Non-pigmented ciliary epithelial cell (primary cell): ENCODE measurements at regions not wholly inside any gene's neighbourhood (a gene's known extent, or its start where the extent isn't known, plus 50 kb on each side); places are given as distances from the start of the nearest gene placed in this dataset.
A peak's percentile ranks its signal among the peaks of the same experiment; 100 is the strongest.
"Not testable (repeated sequence)": the region's sequence is repeated elsewhere in the genome, so short reads cannot be mapped to it uniquely, and the experiment has no call there.

Experiments used
- DNase-seq: peaks from one replicate; pipeline ENCODE4 v3.0.0-alpha.2; 2010; ENCODE audit warnings: low read depth

- DNase-seq, result no peak
These were observed 408.8 kb downstream of the NUP35 start for GRCh38 chr2:183533021-183533420.

DNA sequence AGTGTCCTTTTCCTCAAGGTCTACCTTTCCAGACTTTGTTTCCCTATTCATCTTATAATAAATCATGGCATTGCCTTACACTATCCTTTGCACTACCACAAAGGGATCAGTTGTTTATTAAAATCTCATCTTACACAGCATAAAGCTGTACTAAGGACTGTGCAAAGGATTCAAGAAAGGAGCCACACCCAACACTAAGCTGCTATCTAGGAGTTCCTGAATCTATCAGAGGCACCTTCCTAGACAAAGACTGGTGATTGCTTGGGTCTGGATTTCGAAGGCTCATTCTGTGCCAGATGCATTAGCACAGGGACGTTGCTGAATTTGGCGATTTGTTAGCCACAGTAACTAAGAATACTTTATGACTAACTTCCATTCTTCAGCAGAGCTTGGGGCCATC is 412.0 kb downstream of the NUP35 start:
- no peak for DNase-seq

- no peak for DNase-seq
These were observed 412.5 kb downstream of the NUP35 start for GRCh38 chr2:183536714-183537113.

GRCh38 chr2:183541766-183542165 is 417.5 kb downstream of the NUP35 start:
- peak; percentile 26 for DNase-seq

DNA sequence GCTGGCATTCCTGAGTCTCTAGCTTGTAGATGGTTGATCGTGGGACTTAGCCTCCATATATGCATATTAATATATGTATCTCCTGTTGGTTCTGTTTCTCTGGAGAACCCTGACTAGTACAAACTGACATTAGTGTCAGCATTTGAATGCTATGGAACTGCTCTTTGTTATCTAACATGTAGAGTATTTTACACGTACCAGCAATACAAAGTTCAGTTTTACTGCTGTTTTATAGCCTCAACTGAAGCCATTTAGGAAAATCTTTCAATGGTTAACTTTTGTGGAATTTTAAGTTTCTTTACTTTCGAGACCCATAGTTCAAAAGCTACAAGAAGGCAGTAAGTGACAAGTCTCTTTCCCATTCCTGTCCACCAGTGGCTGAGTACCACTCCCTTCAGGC is 418.4 kb downstream of the NUP35 start:
- no peak for DNase-seq

GRCh38 chr2:183543222-183543621 is 419.0 kb downstream of the NUP35 start:
- DNase-seq, result no peak

- DNase-seq, result no peak
These were observed 419.5 kb downstream of the NUP35 start for GRCh38 chr2:183543731-183544130.

DNA sequence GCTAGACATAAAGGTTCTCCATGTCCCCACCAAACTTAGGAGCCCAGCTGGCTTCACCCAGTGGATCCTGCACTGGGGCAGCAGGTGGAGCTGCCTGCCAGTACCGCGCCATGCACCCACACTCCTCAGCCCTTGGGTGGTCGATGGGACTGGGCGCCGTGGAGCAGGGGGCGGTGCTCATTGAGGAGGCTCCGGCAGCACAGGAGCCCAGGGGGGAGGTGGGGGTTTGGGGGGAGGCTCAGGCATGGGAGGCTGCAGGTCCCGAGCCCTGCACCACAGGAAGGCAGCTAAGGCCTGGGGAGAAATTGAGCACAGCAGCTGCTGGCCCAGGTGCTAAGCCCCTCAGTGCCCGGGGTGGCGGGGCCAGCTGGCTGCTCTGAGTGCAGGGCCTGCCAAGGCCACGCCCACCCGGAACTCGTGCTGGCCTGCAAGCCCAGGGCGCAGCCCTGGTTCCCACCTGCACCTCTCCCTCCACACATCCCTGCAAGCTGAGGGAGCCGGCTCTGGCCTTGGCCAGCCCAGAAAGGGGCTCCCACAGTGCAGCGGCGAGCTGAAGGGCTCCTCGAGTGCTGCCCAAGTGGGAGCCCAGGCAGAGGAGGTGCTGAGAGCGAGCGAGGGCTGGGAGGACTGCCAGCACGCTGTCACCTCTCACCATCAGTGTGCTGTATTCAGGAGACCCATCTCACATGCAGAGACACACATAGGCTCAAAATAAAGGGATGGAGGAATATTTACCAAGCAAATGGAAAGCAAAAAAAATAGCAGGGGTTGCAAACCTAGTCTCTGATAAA is 422.5 kb downstream of the NUP35 start:
- not testable (repeated sequence) for DNase-seq

GRCh38 chr2:183552716-183553115 is 428.5 kb downstream of the NUP35 start:
- DNase-seq, result no peak

DNA sequence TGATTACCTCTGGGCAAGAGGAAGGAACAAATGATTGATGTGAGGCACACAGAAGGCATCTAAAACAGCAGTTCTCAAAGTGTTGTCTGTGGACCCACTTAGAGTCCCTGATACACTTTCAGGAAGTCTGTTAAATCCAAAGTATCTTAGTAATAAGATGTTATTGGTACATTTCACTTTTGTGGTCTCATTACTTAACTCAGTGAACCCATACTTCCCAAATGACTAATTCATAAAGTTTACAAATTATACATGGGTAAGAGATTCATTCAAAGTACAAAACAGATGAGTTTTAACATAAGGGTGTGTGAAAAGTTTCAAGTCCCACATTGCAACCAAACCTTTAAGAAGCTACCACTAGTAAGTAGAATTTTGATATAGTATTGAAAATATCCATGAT is 440.5 kb downstream of the NUP35 start:
- DNase-seq, result no peak

GRCh38 chr2:183575481-183575880 is 451.2 kb downstream of the NUP35 start:
- no peak for DNase-seq

- DNase-seq, result no peak
These were observed 455.4 kb downstream of the NUP35 start for GRCh38 chr2:183579686-183580085.

GRCh38 chr2:183592271-183592670 is 468.0 kb downstream of the NUP35 start:
- DNase-seq, result no peak

DNA sequence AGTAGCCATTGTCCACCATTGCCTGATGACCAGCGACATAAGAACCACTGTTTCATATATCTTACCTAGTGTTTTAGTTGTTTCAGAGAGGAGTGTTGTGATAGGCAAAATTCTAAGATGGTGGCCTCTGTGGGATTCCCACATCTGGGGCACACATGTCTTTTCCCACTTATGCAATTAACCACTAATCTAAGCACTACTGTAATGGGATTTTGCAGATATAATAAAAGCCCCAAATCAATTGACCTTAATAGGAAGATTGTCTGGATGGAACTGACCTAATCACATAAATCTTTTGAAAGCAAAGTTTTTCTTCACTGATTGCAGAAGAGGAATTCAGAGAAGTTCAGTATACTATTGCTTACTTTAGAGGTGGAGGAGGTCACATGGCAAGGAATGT is 469.9 kb downstream of the NUP35 start:
- no peak for DNase-seq

- DNase-seq, result no peak
These were observed 473.6 kb downstream of the NUP35 start for GRCh38 chr2:183597841-183598240.

DNA sequence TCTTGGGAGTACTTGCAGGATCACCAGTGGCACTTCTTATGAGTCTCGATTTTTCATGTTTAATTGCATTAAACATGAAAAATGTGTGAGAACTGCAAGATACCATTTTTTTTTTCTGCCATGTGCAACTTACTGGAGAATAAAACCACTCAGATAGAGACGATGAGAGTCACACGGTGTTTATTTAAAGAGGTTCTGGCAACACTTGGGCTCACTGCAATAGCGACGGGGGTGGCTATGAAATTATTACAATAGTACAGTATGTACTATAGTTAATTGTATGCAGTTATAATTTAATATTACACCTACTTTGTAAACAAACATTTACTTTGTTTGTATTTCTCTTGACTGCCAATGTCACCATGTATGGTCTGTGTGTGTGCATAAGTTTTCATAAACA is 479.8 kb downstream of the NUP35 start:
- no peak for DNase-seq

DNA sequence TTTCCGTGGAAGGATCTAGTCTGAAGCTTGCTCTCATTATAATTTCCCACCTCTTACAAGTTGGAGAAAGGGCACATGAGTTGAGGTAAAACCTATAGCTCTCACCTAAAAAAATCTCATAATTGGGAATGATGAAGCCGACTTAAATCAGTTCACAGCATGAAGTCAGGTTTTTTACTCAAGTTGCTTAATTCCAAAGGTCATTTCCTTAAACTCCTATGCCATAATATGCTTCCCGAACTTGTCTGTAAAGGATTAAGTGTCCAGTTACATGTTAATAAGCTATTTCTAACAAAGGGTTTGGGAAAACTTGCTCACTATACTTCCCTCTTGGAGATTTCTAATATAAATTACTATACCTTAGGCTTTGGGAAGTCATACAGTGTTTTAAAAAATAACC is 481.2 kb downstream of the NUP35 start:
- DNase-seq, result no peak

- no peak for DNase-seq
These were observed 481.9 kb downstream of the NUP35 start for GRCh38 chr2:183606022-183606717.

GRCh38 chr2:183606718-183607085 is 482.5 kb downstream of the NUP35 start:
- no peak for DNase-seq

DNA sequence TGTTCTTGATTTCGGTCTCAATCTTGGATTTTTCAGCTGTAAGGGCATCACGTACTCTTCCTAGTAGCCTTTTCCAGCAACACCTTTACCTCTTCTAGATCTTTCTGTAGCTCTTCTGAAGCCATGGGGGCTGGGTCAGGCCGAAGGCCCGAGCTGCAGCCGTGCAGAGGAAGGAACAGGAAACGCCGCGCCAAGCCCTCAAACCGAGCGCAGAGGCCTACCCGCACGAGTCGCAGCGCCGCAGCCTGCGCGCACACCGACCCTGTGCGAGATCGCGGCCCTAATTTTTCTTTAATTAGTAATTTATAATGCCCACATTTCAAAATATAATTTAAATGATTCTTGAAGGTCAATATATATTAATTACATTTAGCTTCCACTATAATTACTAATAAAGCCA is 483.8 kb downstream of the NUP35 start:
- no peak for DNase-seq

GRCh38 chr2:183608747-183609146 is 484.5 kb downstream of the NUP35 start:
- DNase-seq, result no peak

- no peak for DNase-seq
These were observed 486.5 kb downstream of the NUP35 start for GRCh38 chr2:183610724-183611123.

- no peak for DNase-seq
These were observed 490.7 kb downstream of the NUP35 start for GRCh38 chr2:183614799-183615435.
